ENCODE measurements at regions not wholly inside any gene's neighbourhood (a gene's known extent, or its start where the extent isn't known, plus 50 kb on each side); places are given as distances from the start of the nearest gene placed in this dataset.
A peak's percentile ranks its signal among the peaks of the same experiment; 100 is the strongest.

DNA sequence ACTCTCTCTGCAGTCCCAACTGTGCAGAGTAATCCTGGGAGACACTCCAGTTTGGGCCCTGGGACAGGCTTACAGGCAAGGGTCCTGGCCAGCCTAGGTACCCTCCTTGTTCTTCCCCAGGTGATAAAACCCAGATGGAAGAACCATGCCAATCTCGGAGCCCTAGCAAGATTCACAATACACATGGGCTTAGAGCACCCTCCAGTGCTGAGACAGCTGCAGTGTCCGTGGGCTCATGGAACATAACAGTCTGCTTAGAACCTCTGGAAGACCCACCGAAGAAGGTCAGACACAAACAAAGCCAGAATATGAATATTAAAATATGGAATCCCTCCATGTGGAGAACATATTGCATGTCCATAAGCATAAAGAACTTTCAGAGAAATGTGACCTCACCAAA, 568.1 kb downstream of the KCNJ3 start:
- TF ChIP-seq CTCF (conservative IDR thresholded peaks at IDR 0.05), result peak; percentile 10; the same call in 1 of the 2 replicates
- no peak for TF ChIP-seq ZFX (IDR thresholded peaks at IDR 0.05)

Data from C4-2B (cell line).